Neuron (in vitro differentiated cells): ENCODE measurements at regions not wholly inside any gene's neighbourhood (a gene's known extent, or its start where the extent isn't known, plus 50 kb on each side); places are given as distances from the start of the nearest gene placed in this dataset.

Experiments
- H2AFZ ChIP-seq: one replicate; pipeline ENCODE4 v1.6.1; 2013; ENCODE audit warnings: low read depth, mild to moderate bottlenecking, inconsistent platforms, low read length, moderate library complexity
- H3K27me3 ChIP-seq: one replicate; pipeline ENCODE4 v1.6.1; 2013; ENCODE audit warnings: low read length; ENCODE audit not compliant: insufficient read depth
- H3K36me3 ChIP-seq: one replicate; pipeline ENCODE4 v1.6.1; 2013; ENCODE audit warnings: low read length; ENCODE audit not compliant: insufficient read depth
- H3K4me1 ChIP-seq: one replicate; pipeline ENCODE4 v1.6.1; 2013; ENCODE audit warnings: low read length; ENCODE audit not compliant: insufficient read depth
- H3K4me3 ChIP-seq: 2 replicates; pipeline ENCODE4 v1.5.1; 2013; ENCODE audit warnings: mild to moderate bottlenecking, low read length, moderate library complexity
- H3K9me3 ChIP-seq: one replicate; pipeline ENCODE4 v1.6.1; 2013; ENCODE audit warnings: low read length

GRCh38 chr12:105825141-105825540, 313.6 kb downstream of the NUAK1 start:
- H3K9me3 ChIP-seq, result no peaks in the 10 kb centered on the region
- H3K27me3 ChIP-seq, result no peaks in the 10 kb centered on the region
- H3K4me1 ChIP-seq, result peaks cover 15% of the 10 kb centered on the region
- no peaks in the 10 kb centered on the region for H3K36me3 ChIP-seq
- no peak overlapping the region for H2AFZ ChIP-seq
- H3K4me3 ChIP-seq, result no peak overlapping the region

GRCh38 chr12:105831372-105831771, 307.4 kb downstream of the NUAK1 start:
- Histone ChIP-seq H3K27me3 (no peaks in the 10 kb centered on the region), H3K9me3 (no peaks in the 10 kb centered on the region), H3K4me1 (no peaks in the 10 kb centered on the region), H2AFZ (no peak overlapping the region), H3K36me3 (no peaks in the 10 kb centered on the region), H3K4me3 (no peak overlapping the region)

- H3K4me3 ChIP-seq, result no peak overlapping the region
- no peaks in the 10 kb centered on the region for H3K36me3 ChIP-seq
- H3K4me1 ChIP-seq, result no peaks in the 10 kb centered on the region
- no peaks in the 10 kb centered on the region for H3K9me3 ChIP-seq
- H3K27me3 ChIP-seq, result no peaks in the 10 kb centered on the region
- no peak overlapping the region for H2AFZ ChIP-seq
Measured at GRCh38 chr12:105832021-105832420, 306.7 kb downstream of the NUAK1 start.

GRCh38 chr12:105832806-105833205, 305.9 kb downstream of the NUAK1 start:
- H3K9me3 ChIP-seq, result no peaks in the 10 kb centered on the region
- no peak overlapping the region for H2AFZ ChIP-seq
- no peak overlapping the region for H3K4me3 ChIP-seq
- H3K27me3 ChIP-seq, result no peaks in the 10 kb centered on the region
- H3K36me3 ChIP-seq, result no peaks in the 10 kb centered on the region
- H3K4me1 ChIP-seq, result no peaks in the 10 kb centered on the region

- H3K27me3 ChIP-seq, result no peaks in the 10 kb centered on the region
- no peak overlapping the region for H3K4me3 ChIP-seq
- no peaks in the 10 kb centered on the region for H3K36me3 ChIP-seq
- H2AFZ ChIP-seq, result no peak overlapping the region
- no peaks in the 10 kb centered on the region for H3K4me1 ChIP-seq
- H3K9me3 ChIP-seq, result no peaks in the 10 kb centered on the region
Measured at GRCh38 chr12:105834496-105834895, 304.3 kb downstream of the NUAK1 start.

- Histone ChIP-seq H3K27me3 (no peaks in the 10 kb centered on the region), H3K4me1 (peaks cover 2% of the 10 kb centered on the region), H3K9me3 (no peaks in the 10 kb centered on the region), H2AFZ (no peak overlapping the region), H3K4me3 (no peak overlapping the region), H3K36me3 (no peaks in the 10 kb centered on the region)
Measured at GRCh38 chr12:105835580-105836241, 303.0 kb downstream of the NUAK1 start.

- H3K9me3 ChIP-seq, result no peaks in the 10 kb centered on the region
- H3K4me3 ChIP-seq, result no peak overlapping the region
- H3K4me1 ChIP-seq, result peaks cover 6% of the 10 kb centered on the region
- no peak overlapping the region for H2AFZ ChIP-seq
- no peaks in the 10 kb centered on the region for H3K27me3 ChIP-seq
- no peaks in the 10 kb centered on the region for H3K36me3 ChIP-seq
Measured at GRCh38 chr12:105836242-105836622, 302.5 kb downstream of the NUAK1 start.

- peaks cover 13% of the 10 kb centered on the region for H3K4me1 ChIP-seq
Measured at GRCh38 chr12:105839629-105840127, 299.1 kb downstream of the NUAK1 start.

GRCh38 chr12:105840384-105840783, 298.4 kb downstream of the NUAK1 start:
- H3K9me3 ChIP-seq, result no peaks in the 10 kb centered on the region
- no peaks in the 10 kb centered on the region for H3K27me3 ChIP-seq
- peaks cover 15% of the 10 kb centered on the region for H3K4me1 ChIP-seq
- no peaks in the 10 kb centered on the region for H3K36me3 ChIP-seq
- no peak overlapping the region for H2AFZ ChIP-seq
- H3K4me3 ChIP-seq, result no peak overlapping the region

More at GRCh38 chr12:105839629-105840127, 299.1 kb downstream of the NUAK1 start:
- no peaks in the 10 kb centered on the region for H3K36me3 ChIP-seq
- H3K4me3 ChIP-seq, result no peak overlapping the region
- H3K27me3 ChIP-seq, result no peaks in the 10 kb centered on the region
- no peaks in the 10 kb centered on the region for H3K9me3 ChIP-seq
- no peak overlapping the region for H2AFZ ChIP-seq

GRCh38 chr12:105841840-105842239, 296.9 kb downstream of the NUAK1 start:
- no peaks in the 10 kb centered on the region for H3K27me3 ChIP-seq
- peaks cover 15% of the 10 kb centered on the region for H3K4me1 ChIP-seq
- H3K9me3 ChIP-seq, result no peaks in the 10 kb centered on the region
- no peaks in the 10 kb centered on the region for H3K36me3 ChIP-seq
- H3K4me3 ChIP-seq, result no peak overlapping the region
- no peak overlapping the region for H2AFZ ChIP-seq

GRCh38 chr12:105843561-105843960, 295.2 kb downstream of the NUAK1 start:
- no peaks in the 10 kb centered on the region for H3K27me3 ChIP-seq
- no peak overlapping the region for H3K4me3 ChIP-seq
- H3K9me3 ChIP-seq, result no peaks in the 10 kb centered on the region
- no peaks in the 10 kb centered on the region for H3K36me3 ChIP-seq
- no peak overlapping the region for H2AFZ ChIP-seq
- peaks cover 21% of the 10 kb centered on the region for H3K4me1 ChIP-seq

- Histone ChIP-seq H3K9me3 (no peaks in the 10 kb centered on the region), H2AFZ (no peak overlapping the region), H3K4me3 (no peak overlapping the region), H3K36me3 (no peaks in the 10 kb centered on the region), H3K27me3 (no peaks in the 10 kb centered on the region), H3K4me1 (peaks cover 21% of the 10 kb centered on the region)
Measured at GRCh38 chr12:105843986-105844760, 294.6 kb downstream of the NUAK1 start.

- no peaks in the 10 kb centered on the region for H3K36me3 ChIP-seq
- no peaks in the 10 kb centered on the region for H3K9me3 ChIP-seq
- peaks cover 16% of the 10 kb centered on the region for H3K4me1 ChIP-seq
- H2AFZ ChIP-seq, result no peak overlapping the region
- H3K4me3 ChIP-seq, result no peak overlapping the region
- no peaks in the 10 kb centered on the region for H3K27me3 ChIP-seq
Measured at GRCh38 chr12:105846331-105846730, 292.4 kb downstream of the NUAK1 start.
